MM.1S (cell line): ENCODE measurements at regions not wholly inside any gene's neighbourhood (a gene's known extent, or its start where the extent isn't known, plus 50 kb on each side); places are given as distances from the start of the nearest gene placed in this dataset.

Experiments
- CTCF ChIP-seq: fragments of 300-600 bp; sonication (generic); IDR thresholded peaks from 2 replicates; pipeline ENCODE4 v1.5.1; 2016; ENCODE audit warnings: antibody characterized with exemption, low read length, mixed read lengths
- EZH2 ChIP-seq: fragments of 300-600 bp; sonication (generic); optimal IDR thresholded peaks from 2 replicates; pipeline ENCODE3; 2017; ENCODE audit warnings: low read depth, mild to moderate bottlenecking, antibody characterized with exemption, low read length, mixed read lengths
- EZH2phosphoT487 ChIP-seq: fragments of 300-600 bp; sonication (generic); IDR thresholded peaks from 2 replicates; pipeline ENCODE4 v1.6.1; 2018; ENCODE audit warnings: antibody characterized with exemption, low read length

GRCh38 chr11:114764563-114764962 is 86.2 kb downstream of the NXPE2 start:
- no peak for TF ChIP-seq CTCF
- TF ChIP-seq EZH2 = no peak
- TF ChIP-seq EZH2phosphoT487 = no peak
